Sigmoid colon (tissue), 6 donors: ENCODE measurements at regions not wholly inside any gene's neighbourhood (a gene's known extent, or its start where the extent isn't known, plus 50 kb on each side); places are given as distances from the start of the nearest gene placed in this dataset.

Experiments
- DNase-seq: peaks from one replicate; pipeline ENCODE4 v3.0.0-alpha.2; 2019
- H3K27ac ChIP-seq, 4 donors: fragments of 200-600 bp; sonication (generic); one replicate each; pipeline ENCODE4 v1.5.1; 2016 to 2019; ENCODE audit warnings: mild to moderate bottlenecking in 1 of 4
- H3K27me3 ChIP-seq, 3 donors: fragments of 200-600 bp; sonication (generic); one replicate each; pipeline ENCODE4 v1.5.1; 2019; ENCODE audit warnings: mild to moderate bottlenecking in 1 of 3
- H3K36me3 ChIP-seq, 4 donors: fragments of 200-600 bp; sonication (generic); one replicate each; pipeline ENCODE4 v1.5.1; 2016 to 2019
- H3K4me1 ChIP-seq, 4 donors: fragments of 200-600 bp; sonication (generic); one replicate each; pipeline ENCODE4 v1.5.1; 2017 to 2019
- H3K4me3 ChIP-seq, 4 donors: fragments of 200-600 bp; sonication (generic); one replicate each; pipeline ENCODE4 v1.5.1; 2017 to 2019; ENCODE audit warnings: mild to moderate bottlenecking in 2 of 4, moderate library complexity in 1 of 4
- H3K9me3 ChIP-seq, 4 donors: fragments of 200-600 bp in 3 of 4; sonication (generic) in 3 of 4; one replicate each; pipeline versions ENCODE4 v1.5.1 to v1.6.1; 2013 to 2019
- CTCF ChIP-seq, 4 experiments: fragments of 450-650 bp in 3 of 4; fragments of 200-600 bp in 1 of 4; IDR thresholded peaks; one replicate each; pipeline ENCODE4 v1.5.1; 2016 to 2019; ENCODE audit warnings: antibody characterized with exemption in 4 of 4, mild to moderate bottlenecking in 3 of 4, moderate library complexity in 2 of 4
- EP300 ChIP-seq, 4 donors: sonication (generic); formaldehyde crosslinking; IDR thresholded peaks; one replicate each; pipeline ENCODE4 v1.6.1; 2017; ENCODE audit warnings: antibody characterized with exemption in 4 of 4
- POLR2A ChIP-seq, 2 donors: fragments of 450-650 bp; IDR thresholded peaks; one replicate each; pipeline ENCODE4 v1.6.1; 2016; ENCODE audit warnings: antibody characterized with exemption in 2 of 2, mild to moderate bottlenecking in 2 of 2, moderate library complexity in 2 of 2
- POLR2AphosphoS5 ChIP-seq, 4 donors: sonication (generic); formaldehyde crosslinking; IDR thresholded peaks; one replicate each; pipeline ENCODE4 v1.6.1; 2017; ENCODE audit warnings: antibody characterized with exemption in 4 of 4
- WGBS, 2 donors: extraction: QIAGEN DNeasy Blood & Tissue Kit; methylation state at CpG; one replicate each; pipeline ENCODE4 v1.1.7; 2013; 5-methylcytosine and 5-hydroxymethylcytosine counted together
- intact Hi-C: fragments of 100-400 bp; cut with DNase I; formaldehyde crosslinking; loops from one replicate; pipeline ENCODE4 v1.15.1; 2023
- donor health status: healthy with polysubstance abuse.
- donor health status: healthy.

- DNase-seq: no peak
- intact Hi-C loops: no loop called here
Observed at GRCh38 chr15:38038659-38039442, 104.4 kb downstream of the TMCO5A start.

GRCh38 chr15:38040615-38041014 is 106.2 kb downstream of the TMCO5A start:
- intact Hi-C loops: no loop called here
- Histone ChIP-seq H3K36me3 (no peaks in the 10 kb centered on the region), H3K27ac (no peak overlapping the region), H3K4me1 (no peaks in the 10 kb centered on the region), H3K27me3 (no peaks in the 10 kb centered on the region), H3K4me3 (no peak overlapping the region), H3K9me3 (no peaks in the 10 kb centered on the region)
- TF ChIP-seq CTCF (IDR thresholded peaks at IDR 0.05) (no peak), POLR2A (IDR thresholded peaks at IDR 0.05) (no peak), POLR2AphosphoS5 (IDR thresholded peaks at IDR 0.05) (no peak), EP300 (IDR thresholded peaks at IDR 0.05) (no peak)
- 95 to 96% methylated on average over 2 of the region's 2 CpGs for WGBS, 2 donors
- DNase-seq: no peak

More at GRCh38 chr15:38038659-38039442, 104.4 kb downstream of the TMCO5A start:
- WGBS, 2 donors: 81 to 85% methylated on average over 4 of the region's 4 CpGs
- Histone ChIP-seq H3K27ac (no peak overlapping the region), H3K4me3 (no peak overlapping the region), H3K27me3 (no peaks in the 10 kb centered on the region), H3K9me3 (no peaks in the 10 kb centered on the region), H3K4me1 (no peaks in the 10 kb centered on the region), H3K36me3 (no peaks in the 10 kb centered on the region)
- no peak for TF ChIP-seq POLR2AphosphoS5 (IDR thresholded peaks at IDR 0.05)
- TF ChIP-seq CTCF (IDR thresholded peaks at IDR 0.05): no peak
- no peak for TF ChIP-seq EP300 (IDR thresholded peaks at IDR 0.05)
- no peak for TF ChIP-seq POLR2A (IDR thresholded peaks at IDR 0.05)

- no peak overlapping the region for H3K27ac ChIP-seq
- intact Hi-C loops: no loop called here
- no peaks in the 10 kb centered on the region for H3K36me3 ChIP-seq
- no peak overlapping the region for H3K4me3 ChIP-seq
- no peaks in the 10 kb centered on the region for H3K27me3 ChIP-seq
- TF ChIP-seq CTCF (IDR thresholded peaks at IDR 0.05): no peak
- TF ChIP-seq POLR2AphosphoS5 (IDR thresholded peaks at IDR 0.05): no peak
- TF ChIP-seq POLR2A (IDR thresholded peaks at IDR 0.05): no peak
- TF ChIP-seq EP300 (IDR thresholded peaks at IDR 0.05): no peak
- DNase-seq: no peak
- H3K4me1 ChIP-seq: no peaks in the 10 kb centered on the region
- no peaks in the 10 kb centered on the region for H3K9me3 ChIP-seq
- 8 to 56% methylated on average over 2 of the region's 2 CpGs for whole genome bisulfite sequencing, 2 donors
Observed at GRCh38 chr15:38041576-38041975, 107.1 kb downstream of the TMCO5A start.

GRCh38 chr15:38042211-38042610 is 107.8 kb downstream of the TMCO5A start:
- no peak overlapping the region for H3K4me3 ChIP-seq
- no peak for TF ChIP-seq POLR2AphosphoS5 (IDR thresholded peaks at IDR 0.05)
- no peak for TF ChIP-seq POLR2A (IDR thresholded peaks at IDR 0.05)
- TF ChIP-seq CTCF (IDR thresholded peaks at IDR 0.05): no peak
- no peak for TF ChIP-seq EP300 (IDR thresholded peaks at IDR 0.05)
- H3K27me3 ChIP-seq: no peaks in the 10 kb centered on the region
- no peaks in the 10 kb centered on the region for H3K36me3 ChIP-seq
- H3K4me1 ChIP-seq: no peaks in the 10 kb centered on the region
- 69 to 76% methylated on average over 1 of the region's 1 CpG for WGBS, 2 donors
- H3K27ac ChIP-seq: no peak overlapping the region
- no peak for DNase-seq
- intact Hi-C loops: no loop called here
- H3K9me3 ChIP-seq: no peaks in the 10 kb centered on the region
